ENCODE measurements at regions not wholly inside any gene's neighbourhood (a gene's known extent, or its start where the extent isn't known, plus 50 kb on each side); places are given as distances from the start of the nearest gene placed in this dataset.

DNA sequence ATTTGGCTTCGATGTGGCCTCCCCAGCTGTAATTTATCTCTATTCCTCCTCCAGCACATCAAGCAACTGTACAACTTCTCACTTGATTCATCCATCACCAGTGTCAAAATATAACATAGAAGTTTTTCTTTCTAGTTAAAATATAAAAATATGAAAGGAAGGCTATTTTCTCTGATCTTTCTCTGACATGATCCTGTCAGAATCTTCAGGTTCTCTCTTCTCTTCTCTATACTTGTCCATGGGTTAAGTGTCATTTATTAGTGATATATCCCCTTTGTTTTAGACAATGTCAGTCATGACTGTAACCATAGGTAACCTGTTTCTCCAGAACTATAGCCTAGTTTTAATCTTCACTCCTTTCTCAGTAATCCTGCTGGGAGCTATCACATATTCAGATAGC, 132.5 kb upstream of the G2E3 start:
- TF ChIP-seq CHD4 (IDR thresholded peaks at IDR 0.05; ENCODE audit: borderline replicate concordance) = no peak
- TF ChIP-seq, protein P1, sequence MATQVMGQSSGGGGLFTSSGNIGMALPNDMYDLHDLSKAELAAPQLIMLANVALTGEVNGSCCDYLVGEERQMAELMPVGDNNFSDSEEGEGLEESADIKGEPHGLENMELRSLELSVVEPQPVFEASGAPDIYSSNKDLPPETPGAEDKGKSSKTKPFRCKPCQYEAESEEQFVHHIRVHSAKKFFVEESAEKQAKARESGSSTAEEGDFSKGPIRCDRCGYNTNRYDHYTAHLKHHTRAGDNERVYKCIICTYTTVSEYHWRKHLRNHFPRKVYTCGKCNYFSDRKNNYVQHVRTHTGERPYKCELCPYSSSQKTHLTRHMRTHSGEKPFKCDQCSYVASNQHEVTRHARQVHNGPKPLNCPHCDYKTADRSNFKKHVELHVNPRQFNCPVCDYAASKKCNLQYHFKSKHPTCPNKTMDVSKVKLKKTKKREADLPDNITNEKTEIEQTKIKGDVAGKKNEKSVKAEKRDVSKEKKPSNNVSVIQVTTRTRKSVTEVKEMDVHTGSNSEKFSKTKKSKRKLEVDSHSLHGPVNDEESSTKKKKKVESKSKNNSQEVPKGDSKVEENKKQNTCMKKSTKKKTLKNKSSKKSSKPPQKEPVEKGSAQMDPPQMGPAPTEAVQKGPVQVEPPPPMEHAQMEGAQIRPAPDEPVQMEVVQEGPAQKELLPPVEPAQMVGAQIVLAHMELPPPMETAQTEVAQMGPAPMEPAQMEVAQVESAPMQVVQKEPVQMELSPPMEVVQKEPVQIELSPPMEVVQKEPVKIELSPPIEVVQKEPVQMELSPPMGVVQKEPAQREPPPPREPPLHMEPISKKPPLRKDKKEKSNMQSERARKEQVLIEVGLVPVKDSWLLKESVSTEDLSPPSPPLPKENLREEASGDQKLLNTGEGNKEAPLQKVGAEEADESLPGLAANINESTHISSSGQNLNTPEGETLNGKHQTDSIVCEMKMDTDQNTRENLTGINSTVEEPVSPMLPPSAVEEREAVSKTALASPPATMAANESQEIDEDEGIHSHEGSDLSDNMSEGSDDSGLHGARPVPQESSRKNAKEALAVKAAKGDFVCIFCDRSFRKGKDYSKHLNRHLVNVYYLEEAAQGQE (IDR thresholded peaks at IDR 0.05) = no peak
- no peak for TF ChIP-seq FOSL2 (IDR thresholded peaks at IDR 0.05)
- no peak for TF ChIP-seq FOSL2 (CRISPR knock-in tag; IDR thresholded peaks at IDR 0.05)
- TF ChIP-seq PHF8 (IDR thresholded peaks at IDR 0.05; ENCODE audit: borderline replicate concordance, low read depth) = no peak
- TF ChIP-seq BHLHE40 (IDR thresholded peaks at IDR 0.05; ENCODE audit: low read depth, low read length) = no peak
- no peak for TF ChIP-seq MYC (IDR thresholded peaks at IDR 0.05; ENCODE audit: borderline replicate concordance, low read length)
- TF ChIP-seq, protein P2, sequence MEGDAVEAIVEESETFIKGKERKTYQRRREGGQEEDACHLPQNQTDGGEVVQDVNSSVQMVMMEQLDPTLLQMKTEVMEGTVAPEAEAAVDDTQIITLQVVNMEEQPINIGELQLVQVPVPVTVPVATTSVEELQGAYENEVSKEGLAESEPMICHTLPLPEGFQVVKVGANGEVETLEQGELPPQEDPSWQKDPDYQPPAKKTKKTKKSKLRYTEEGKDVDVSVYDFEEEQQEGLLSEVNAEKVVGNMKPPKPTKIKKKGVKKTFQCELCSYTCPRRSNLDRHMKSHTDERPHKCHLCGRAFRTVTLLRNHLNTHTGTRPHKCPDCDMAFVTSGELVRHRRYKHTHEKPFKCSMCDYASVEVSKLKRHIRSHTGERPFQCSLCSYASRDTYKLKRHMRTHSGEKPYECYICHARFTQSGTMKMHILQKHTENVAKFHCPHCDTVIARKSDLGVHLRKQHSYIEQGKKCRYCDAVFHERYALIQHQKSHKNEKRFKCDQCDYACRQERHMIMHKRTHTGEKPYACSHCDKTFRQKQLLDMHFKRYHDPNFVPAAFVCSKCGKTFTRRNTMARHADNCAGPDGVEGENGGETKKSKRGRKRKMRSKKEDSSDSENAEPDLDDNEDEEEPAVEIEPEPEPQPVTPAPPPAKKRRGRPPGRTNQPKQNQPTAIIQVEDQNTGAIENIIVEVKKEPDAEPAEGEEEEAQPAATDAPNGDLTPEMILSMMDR (IDR thresholded peaks at IDR 0.05) = no peak
